ENCODE measurements at regions not wholly inside any gene's neighbourhood (a gene's known extent, or its start where the extent isn't known, plus 50 kb on each side); places are given as distances from the start of the nearest gene placed in this dataset.

GRCh38 chr2:196229013-196229412 lies 57.6 kb upstream of the STK17B start:
- TF ChIP-seq EP300 (IDR thresholded peaks at IDR 0.05; ENCODE audit: low read depth), result no peak
- no peak for TF ChIP-seq POLR2AphosphoS5 (IDR thresholded peaks at IDR 0.05)

Data from transverse colon (tissue), 3 donors.